Activated T-helper 17 cell treated with anti-CD3 and anti-CD28 coated beads, Interleukin-2, amount 50 U/mL, for 72 hours (primary cell): ENCODE measurements at regions not wholly inside any gene's neighbourhood (a gene's known extent, or its start where the extent isn't known, plus 50 kb on each side); places are given as distances from the start of the nearest gene placed in this dataset.

Experiments
- ATAC-seq: fragments of 150-1000 bp; cut with Tn5 transposase; replicated peaks from 2 replicates; pipeline ENCODE4 v1.10.0; 2021; ENCODE audit warnings: mild to moderate bottlenecking, moderate library complexity
- H3K27ac Mint-ChIP-seq: one replicate; pipeline ENCODE4 v1.8.0; 2022; ENCODE audit warnings: mixed read lengths
- H3K27me3 Mint-ChIP-seq: one replicate; pipeline ENCODE4 v1.8.0; 2022; ENCODE audit warnings: mixed read lengths
- H3K36me3 Mint-ChIP-seq: one replicate; pipeline ENCODE4 v1.8.0; 2022; ENCODE audit warnings: low read depth, mild to moderate bottlenecking, mixed read lengths
- H3K4me1 Mint-ChIP-seq: one replicate; pipeline ENCODE4 v1.8.0; 2022; ENCODE audit warnings: mixed read lengths
- H3K4me3 Mint-ChIP-seq: one replicate; pipeline ENCODE4 v1.8.0; 2022; ENCODE audit warnings: mild to moderate bottlenecking, mixed read lengths
- H3K9me3 Mint-ChIP-seq: one replicate; pipeline ENCODE4 v1.8.0; 2022; ENCODE audit warnings: mixed read lengths

GRCh38 chr4:35695421-35695820 lies 548.9 kb downstream of the ARAP2 start:
- H3K4me3 Mint-ChIP-seq: no peak overlapping the region
- no peak for ATAC-seq
- no peaks in the 10 kb centered on the region for H3K9me3 Mint-ChIP-seq
- no peak overlapping the region for H3K27ac Mint-ChIP-seq
- no peaks in the 10 kb centered on the region for H3K4me1 Mint-ChIP-seq
- no peaks in the 10 kb centered on the region for H3K36me3 Mint-ChIP-seq
- H3K27me3 Mint-ChIP-seq: no peaks in the 10 kb centered on the region

- ATAC-seq: no peak
Observed at GRCh38 chr4:35697210-35697736, 547.0 kb downstream of the ARAP2 start.

GRCh38 chr4:35700663-35701062 lies 543.7 kb downstream of the ARAP2 start:
- H3K27ac Mint-ChIP-seq: no peak overlapping the region
- H3K9me3 Mint-ChIP-seq: no peaks in the 10 kb centered on the region
- H3K4me3 Mint-ChIP-seq: no peak overlapping the region
- H3K36me3 Mint-ChIP-seq: no peaks in the 10 kb centered on the region
- no peaks in the 10 kb centered on the region for H3K27me3 Mint-ChIP-seq
- H3K4me1 Mint-ChIP-seq: no peaks in the 10 kb centered on the region
- no peak for ATAC-seq

More at GRCh38 chr4:35697210-35697736, 547.0 kb downstream of the ARAP2 start:
- no peaks in the 10 kb centered on the region for H3K36me3 Mint-ChIP-seq
- H3K4me1 Mint-ChIP-seq: no peaks in the 10 kb centered on the region
- H3K4me3 Mint-ChIP-seq: no peak overlapping the region
- no peaks in the 10 kb centered on the region for H3K9me3 Mint-ChIP-seq
- H3K27me3 Mint-ChIP-seq: no peaks in the 10 kb centered on the region
- H3K27ac Mint-ChIP-seq: no peak overlapping the region

- Mint-ChIP-seq H3K4me3 (no peak overlapping the region), H3K4me1 (no peaks in the 10 kb centered on the region), H3K9me3 (peaks cover 5% of the 10 kb centered on the region), H3K27me3 (no peaks in the 10 kb centered on the region), H3K36me3 (no peaks in the 10 kb centered on the region), H3K27ac (no peak overlapping the region)
- ATAC-seq: no peak
Observed at GRCh38 chr4:35709080-35709479, 535.2 kb downstream of the ARAP2 start.

- Mint-ChIP-seq H3K36me3 (no peaks in the 10 kb centered on the region), H3K4me3 (no peak overlapping the region), H3K4me1 (no peaks in the 10 kb centered on the region), H3K27ac (no peak overlapping the region), H3K9me3 (peaks cover 14% of the 10 kb centered on the region), H3K27me3 (no peaks in the 10 kb centered on the region)
- ATAC-seq: no peak
Observed at GRCh38 chr4:35710343-35710742, 534.0 kb downstream of the ARAP2 start.

GRCh38 chr4:35711127-35711526 lies 533.2 kb downstream of the ARAP2 start:
- peaks cover 14% of the 10 kb centered on the region for H3K9me3 Mint-ChIP-seq
- H3K27me3 Mint-ChIP-seq: no peaks in the 10 kb centered on the region
- no peak overlapping the region for H3K4me3 Mint-ChIP-seq
- no peaks in the 10 kb centered on the region for H3K4me1 Mint-ChIP-seq
- no peak for ATAC-seq
- no peak overlapping the region for H3K27ac Mint-ChIP-seq
- H3K36me3 Mint-ChIP-seq: no peaks in the 10 kb centered on the region

GRCh38 chr4:35723973-35724372 lies 520.3 kb downstream of the ARAP2 start:
- Mint-ChIP-seq H3K4me1 (no peaks in the 10 kb centered on the region), H3K27ac (no peak overlapping the region), H3K27me3 (no peaks in the 10 kb centered on the region), H3K9me3 (no peaks in the 10 kb centered on the region), H3K36me3 (no peaks in the 10 kb centered on the region), H3K4me3 (no peak overlapping the region)
- ATAC-seq: no peak

- no peaks in the 10 kb centered on the region for H3K27me3 Mint-ChIP-seq
- H3K27ac Mint-ChIP-seq: no peak overlapping the region
- H3K36me3 Mint-ChIP-seq: no peaks in the 10 kb centered on the region
- no peak overlapping the region for H3K4me3 Mint-ChIP-seq
- H3K4me1 Mint-ChIP-seq: no peaks in the 10 kb centered on the region
- H3K9me3 Mint-ChIP-seq: no peaks in the 10 kb centered on the region
- no peak for ATAC-seq
Observed at GRCh38 chr4:35725131-35725530, 519.2 kb downstream of the ARAP2 start.

GRCh38 chr4:35730414-35730813 lies 513.9 kb downstream of the ARAP2 start:
- Mint-ChIP-seq H3K4me3 (no peak overlapping the region), H3K27me3 (no peaks in the 10 kb centered on the region), H3K36me3 (no peaks in the 10 kb centered on the region), H3K27ac (no peak overlapping the region), H3K9me3 (no peaks in the 10 kb centered on the region), H3K4me1 (no peaks in the 10 kb centered on the region)
- ATAC-seq: no peak

- Mint-ChIP-seq H3K4me3 (no peak overlapping the region), H3K9me3 (no peaks in the 10 kb centered on the region), H3K36me3 (no peaks in the 10 kb centered on the region), H3K4me1 (no peaks in the 10 kb centered on the region), H3K27me3 (no peaks in the 10 kb centered on the region), H3K27ac (no peak overlapping the region)
- no peak for ATAC-seq
Observed at GRCh38 chr4:35734381-35735098, 509.8 kb downstream of the ARAP2 start.

- H3K4me3 Mint-ChIP-seq: no peak overlapping the region
- no peak overlapping the region for H3K27ac Mint-ChIP-seq
- no peak for ATAC-seq
- H3K9me3 Mint-ChIP-seq: peaks cover 5% of the 10 kb centered on the region
- no peaks in the 10 kb centered on the region for H3K27me3 Mint-ChIP-seq
- no peaks in the 10 kb centered on the region for H3K36me3 Mint-ChIP-seq
- H3K4me1 Mint-ChIP-seq: no peaks in the 10 kb centered on the region
Observed at GRCh38 chr4:35739308-35739707, 505.0 kb downstream of the ARAP2 start.

GRCh38 chr4:35754047-35754446 lies 490.3 kb downstream of the ARAP2 start:
- H3K36me3 Mint-ChIP-seq: no peaks in the 10 kb centered on the region
- no peaks in the 10 kb centered on the region for H3K4me1 Mint-ChIP-seq
- no peak for ATAC-seq
- peaks cover 4% of the 10 kb centered on the region for H3K9me3 Mint-ChIP-seq
- no peaks in the 10 kb centered on the region for H3K27me3 Mint-ChIP-seq
- no peak overlapping the region for H3K27ac Mint-ChIP-seq
- H3K4me3 Mint-ChIP-seq: no peak overlapping the region

GRCh38 chr4:35757836-35758235 lies 486.5 kb downstream of the ARAP2 start:
- peaks cover 4% of the 10 kb centered on the region for H3K9me3 Mint-ChIP-seq
- H3K4me1 Mint-ChIP-seq: no peaks in the 10 kb centered on the region
- no peak overlapping the region for H3K4me3 Mint-ChIP-seq
- H3K27ac Mint-ChIP-seq: no peak overlapping the region
- no peaks in the 10 kb centered on the region for H3K27me3 Mint-ChIP-seq
- ATAC-seq: no peak
- no peaks in the 10 kb centered on the region for H3K36me3 Mint-ChIP-seq

- no peak for ATAC-seq
- Mint-ChIP-seq H3K4me1 (no peaks in the 10 kb centered on the region), H3K27me3 (no peaks in the 10 kb centered on the region), H3K9me3 (peaks cover 4% of the 10 kb centered on the region), H3K27ac (no peak overlapping the region), H3K36me3 (no peaks in the 10 kb centered on the region), H3K4me3 (no peak overlapping the region)
Observed at GRCh38 chr4:35760807-35761206, 483.5 kb downstream of the ARAP2 start.

GRCh38 chr4:35771571-35771970 lies 472.7 kb downstream of the ARAP2 start:
- H3K27me3 Mint-ChIP-seq: no peaks in the 10 kb centered on the region
- H3K9me3 Mint-ChIP-seq: no peaks in the 10 kb centered on the region
- no peak overlapping the region for H3K27ac Mint-ChIP-seq
- H3K4me3 Mint-ChIP-seq: no peak overlapping the region
- H3K36me3 Mint-ChIP-seq: no peaks in the 10 kb centered on the region
- H3K4me1 Mint-ChIP-seq: no peaks in the 10 kb centered on the region
- no peak for ATAC-seq
